ENCODE measurements at regions not wholly inside any gene's neighbourhood (a gene's known extent, or its start where the extent isn't known, plus 50 kb on each side); places are given as distances from the start of the nearest gene placed in this dataset.

DNA sequence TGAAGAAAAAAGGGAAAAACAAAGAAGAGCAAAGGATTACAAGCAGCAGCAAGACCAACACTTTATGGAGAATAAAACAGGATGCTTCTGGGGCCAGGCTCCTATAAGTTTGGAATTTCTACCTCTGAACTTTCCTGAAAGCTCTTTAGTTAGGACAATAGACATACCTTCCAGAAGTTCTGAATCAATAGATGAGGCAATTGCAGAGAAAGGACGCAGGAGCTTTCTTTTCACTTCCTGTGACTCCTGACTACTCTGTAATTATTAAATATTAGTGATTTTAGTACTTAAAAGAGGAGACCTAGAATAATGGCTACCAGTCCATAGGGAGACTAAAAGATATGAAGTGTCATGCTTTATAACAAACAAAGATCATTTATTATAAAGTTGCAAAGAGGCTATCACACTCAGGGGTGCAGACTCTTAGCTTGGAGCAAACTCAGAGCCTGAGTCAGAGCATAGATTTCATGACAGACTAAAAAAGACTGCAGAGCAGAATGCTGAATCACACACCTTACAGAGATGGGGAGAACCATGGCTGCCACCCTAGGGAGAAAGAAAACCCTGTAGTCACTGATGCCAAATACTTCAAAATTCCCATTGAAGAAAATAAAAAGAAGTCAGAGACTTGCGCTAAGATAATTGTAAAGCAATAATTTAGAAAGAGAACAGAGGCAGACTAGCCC is 52.5 kb upstream of the FAM136A start:
- H3K9me3 Mint-ChIP-seq (ENCODE audit: unreplicated experiment) = no peaks in the 10 kb centered on the region

More for the DNA sequence above, 52.5 kb upstream of the FAM136A start:
- Mint-ChIP-seq H3K27ac (ENCODE audit: unreplicated experiment) (no peak overlapping the region), H3K4me1 (ENCODE audit: low read depth, unreplicated experiment) (no peaks in the 10 kb centered on the region), H3K36me3 (ENCODE audit: insufficient read depth, unreplicated experiment) (no peaks in the 10 kb centered on the region), H3K27me3 (ENCODE audit: insufficient read depth, unreplicated experiment) (peaks cover 31% of the 10 kb centered on the region), H3K4me3 (ENCODE audit: unreplicated experiment) (no peak overlapping the region)
- no peaks in the 10 kb centered on the region for H3K9me3 ChIP-seq
- no peak for DNase-seq
- H3K4me1 ChIP-seq = no peaks in the 10 kb centered on the region
- no peak overlapping the region for H3K4me3 ChIP-seq (ENCODE audit: low read depth, low read length)
- TF ChIP-seq, protein P1, sequence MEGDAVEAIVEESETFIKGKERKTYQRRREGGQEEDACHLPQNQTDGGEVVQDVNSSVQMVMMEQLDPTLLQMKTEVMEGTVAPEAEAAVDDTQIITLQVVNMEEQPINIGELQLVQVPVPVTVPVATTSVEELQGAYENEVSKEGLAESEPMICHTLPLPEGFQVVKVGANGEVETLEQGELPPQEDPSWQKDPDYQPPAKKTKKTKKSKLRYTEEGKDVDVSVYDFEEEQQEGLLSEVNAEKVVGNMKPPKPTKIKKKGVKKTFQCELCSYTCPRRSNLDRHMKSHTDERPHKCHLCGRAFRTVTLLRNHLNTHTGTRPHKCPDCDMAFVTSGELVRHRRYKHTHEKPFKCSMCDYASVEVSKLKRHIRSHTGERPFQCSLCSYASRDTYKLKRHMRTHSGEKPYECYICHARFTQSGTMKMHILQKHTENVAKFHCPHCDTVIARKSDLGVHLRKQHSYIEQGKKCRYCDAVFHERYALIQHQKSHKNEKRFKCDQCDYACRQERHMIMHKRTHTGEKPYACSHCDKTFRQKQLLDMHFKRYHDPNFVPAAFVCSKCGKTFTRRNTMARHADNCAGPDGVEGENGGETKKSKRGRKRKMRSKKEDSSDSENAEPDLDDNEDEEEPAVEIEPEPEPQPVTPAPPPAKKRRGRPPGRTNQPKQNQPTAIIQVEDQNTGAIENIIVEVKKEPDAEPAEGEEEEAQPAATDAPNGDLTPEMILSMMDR (IDR thresholded peaks at IDR 0.05; ENCODE audit: insufficient read depth in 1 of 2, low read depth in 1 of 2, low read length in 1 of 2, severe bottlenecking in 1 of 2, unreplicated experiment in 1 of 2) = no peak
- ChIA-PET CTCF (no interaction called here), POLR2A (no interaction called here)
- no peaks in the 10 kb centered on the region for H3K36me3 ChIP-seq (ENCODE audit: control insufficient read depth, insufficient read depth, low read length)
- BruUV-seq (replicated peaks) = no TSS peak
- no peaks in the 10 kb centered on the region for H3K27me3 ChIP-seq (replicated peaks; ENCODE audit: control insufficient read depth, insufficient read depth, low read length)
- intact Hi-C loops (cut with micrococcal nuclease; ENCODE audit: unreplicated experiment) = no loop called here
